PC-3 (cell line): ENCODE measurements at regions not wholly inside any gene's neighbourhood (a gene's known extent, or its start where the extent isn't known, plus 50 kb on each side); places are given as distances from the start of the nearest gene placed in this dataset.

Experiments used
- ATAC-seq: fragments of 200-7000 bp; cut with Tn5 transposase; 2 replicates; pipeline ENCODE4 v1.9.1; 2020; ENCODE audit warnings: mild to moderate bottlenecking, moderate library complexity
- BruUV-seq: library from RNA; stranded (reverse); fragments of 400-500 nt; replicated peaks from 2 replicates; lab custom pipeline; 2021; lab: Mats Ljungman, UMichigan
- CTCF ChIA-PET: fragments of 300-600 bp; sonication (Branson Sonifier 250); formaldehyde crosslinking; loops from one replicate; lab custom pipeline; 2022; ENCODE audit warnings: antibody characterized with exemption; lab: Charles Lee
- POLR2A ChIA-PET: fragments of 300-600 bp; sonication (Branson Sonifier 250); formaldehyde crosslinking; loops from one replicate; lab custom pipeline; 2022; ENCODE audit warnings: antibody characterized with exemption; ENCODE audit not compliant: unreplicated experiment; lab: Charles Lee
- DNase-seq: peaks from one replicate; pipeline ENCODE4 v3.0.0-alpha.2; 2015
- H2AFZ ChIP-seq: fragments of 300-600 bp; sonication (generic); 2 replicates; pipeline ENCODE4 v1.6.0; 2016; ENCODE audit warnings: antibody characterized with exemption, low read length
- H3F3A ChIP-seq: fragments of 300-600 bp; sonication (generic); one replicate; pipeline ENCODE4 v1.6.0; 2017; ENCODE audit warnings: antibody characterized with exemption, low read length, control low read depth, mild to moderate bottlenecking; ENCODE audit not compliant: unreplicated experiment
- H3K27ac ChIP-seq: fragments of 300-600 bp; sonication (generic); 2 replicates; pipeline ENCODE4 v1.5.1; 2016; ENCODE audit warnings: mild to moderate bottlenecking, low read length
- H3K27me3 ChIP-seq: fragments of 300-600 bp; sonication (generic); 2 replicates; pipeline ENCODE4 v1.6.1; 2016; ENCODE audit warnings: low read length, mixed read lengths
- H3K36me3 ChIP-seq: fragments of 300-600 bp; sonication (generic); 2 replicates; pipeline ENCODE4 v1.6.1; 2016; ENCODE audit warnings: low read depth, mixed run types, low read length, mixed read lengths
- H3K4me1 ChIP-seq: fragments of 300-600 bp; sonication (generic); 2 replicates; pipeline ENCODE4 v1.5.1; 2016; ENCODE audit warnings: low read length; ENCODE audit not compliant: insufficient read depth
- H3K4me2 ChIP-seq: fragments of 300-600 bp; sonication (generic); 2 replicates; pipeline ENCODE4 v1.6.0; 2016; ENCODE audit warnings: low read length
- H3K4me3 ChIP-seq: fragments of 300-600 bp; sonication (generic); 2 replicates; pipeline ENCODE4 v1.5.1; 2016; ENCODE audit warnings: mild to moderate bottlenecking, low read length, mixed read lengths
- H3K79me2 ChIP-seq: fragments of 300-600 bp; sonication (generic); 2 replicates; pipeline ENCODE4 v1.6.1; 2017; ENCODE audit warnings: low read length, mixed read lengths
- H3K9ac ChIP-seq: fragments of 300-600 bp; sonication (generic); 2 replicates; pipeline ENCODE4 v1.6.0; 2016; ENCODE audit warnings: mild to moderate bottlenecking, low read length
- H3K9me2 ChIP-seq: fragments of 300-600 bp; sonication (generic); replicated peaks from 2 replicates; pipeline ENCODE4 v1.6.1; 2016; ENCODE audit warnings: mixed run types, low read length, mixed read lengths
- H3K9me3 ChIP-seq: fragments of 300-600 bp; sonication (generic); 2 replicates; pipeline ENCODE4 v1.6.1; 2016; ENCODE audit warnings: low read length, mixed read lengths
- H4K20me1 ChIP-seq: fragments of 300-600 bp; sonication (generic); 2 replicates; pipeline ENCODE4 v1.6.1; 2016; ENCODE audit warnings: low read length, mixed read lengths
- CTCF ChIP-seq: fragments of 300-600 bp; sonication (generic); conservative IDR thresholded peaks from 2 replicates; pipeline ENCODE4 v1.5.1; 2017; ENCODE audit warnings: antibody characterized with exemption, low read depth, mild to moderate bottlenecking, low read length
- EZH2 ChIP-seq: fragments of 300-600 bp; sonication (generic); IDR thresholded peaks from one replicate; pipeline ENCODE4 v1.6.1; 2017; ENCODE audit warnings: antibody characterized with exemption, mild to moderate bottlenecking, low read length; ENCODE audit not compliant: unreplicated experiment
- EZH2phosphoT487 ChIP-seq: fragments of 300-600 bp; sonication (generic); IDR thresholded peaks from 2 replicates; pipeline ENCODE4 v1.6.1; 2018; ENCODE audit warnings: mild to moderate bottlenecking, antibody characterized with exemption, low read length, borderline replicate concordance
- intact Hi-C: fragments of 100-400 bp; cut with micrococcal nuclease; formaldehyde crosslinking; loops from 2 replicates; pipeline ENCODE4 v1.9.0; 2023

GRCh38 chr1:173304529-173305227, 97.5 kb upstream of the TNFSF4 start:
- peaks cover 19% of the 10 kb centered on the region for H3K4me1 ChIP-seq
- no peaks in the 10 kb centered on the region for H3K9me2 ChIP-seq
- H3K4me2 ChIP-seq = no peak overlapping the region
- no peak overlapping the region for H3K27ac ChIP-seq
- DNase-seq = no peak
- no peak overlapping the region for H2AFZ ChIP-seq
- H4K20me1 ChIP-seq = no peaks in the 10 kb centered on the region
- no peak for ATAC-seq
- intact Hi-C loops = no loop called here
- POLR2A ChIA-PET = interaction anchor here (0.6 kb wide), 1 partner anchor 314 kb away, joined by 4 read pairs; no protein-coding TSS in a partner anchor
- CTCF ChIA-PET = no interaction called here
- H3K27me3 ChIP-seq = no peaks in the 10 kb centered on the region
- no peak for TF ChIP-seq CTCF
- TF ChIP-seq EZH2phosphoT487 = no peak
- TF ChIP-seq EZH2 = no peak
- no peak overlapping the region for H3K9ac ChIP-seq
- no peaks in the 10 kb centered on the region for H3K79me2 ChIP-seq
- BruUV-seq = no TSS peak
- no peaks in the 10 kb centered on the region for H3K36me3 ChIP-seq
- no peaks in the 10 kb centered on the region for H3K9me3 ChIP-seq
- H3F3A ChIP-seq = no peaks in the 10 kb centered on the region
- no peak overlapping the region for H3K4me3 ChIP-seq

GRCh38 chr1:173307845-173308244, 100.7 kb upstream of the TNFSF4 start:
- Histone ChIP-seq H3K9me2 (no peaks in the 10 kb centered on the region), H4K20me1 (no peaks in the 10 kb centered on the region), H3K4me3 (no peak overlapping the region), H3K27ac (no peak overlapping the region), H3K4me1 (no peaks in the 10 kb centered on the region), H3K27me3 (no peaks in the 10 kb centered on the region), H3K9me3 (no peaks in the 10 kb centered on the region), H3F3A (no peaks in the 10 kb centered on the region), H2AFZ (no peak overlapping the region), H3K9ac (no peak overlapping the region), H3K4me2 (no peak overlapping the region), H3K36me3 (no peaks in the 10 kb centered on the region), H3K79me2 (no peaks in the 10 kb centered on the region)
- no TSS peak for BruUV-seq
- intact Hi-C loops = no loop called here
- ATAC-seq (no peak), DNase-seq (no peak)
- ChIA-PET CTCF (no interaction called here), POLR2A (no interaction called here)
- TF ChIP-seq EZH2phosphoT487 = no peak
- no peak for TF ChIP-seq CTCF
- TF ChIP-seq EZH2 = no peak

GRCh38 chr1:173314656-173315055, 107.5 kb upstream of the TNFSF4 start:
- no peaks in the 10 kb centered on the region for H3K36me3 ChIP-seq
- ChIA-PET CTCF (no interaction called here), POLR2A (no interaction called here)
- no peak overlapping the region for H3K9ac ChIP-seq
- ATAC-seq = no peak
- no peaks in the 10 kb centered on the region for H3F3A ChIP-seq
- H3K4me2 ChIP-seq = no peak overlapping the region
- H3K27ac ChIP-seq = no peak overlapping the region
- no peaks in the 10 kb centered on the region for H3K27me3 ChIP-seq
- no peak for DNase-seq
- TF ChIP-seq CTCF (no peak), EZH2phosphoT487 (no peak), EZH2 (no peak)
- H3K4me1 ChIP-seq = no peaks in the 10 kb centered on the region
- peaks cover 5% of the 10 kb centered on the region; the same call in 1 of the 2 replicates for H3K9me2 ChIP-seq
- H3K79me2 ChIP-seq = no peaks in the 10 kb centered on the region
- H3K9me3 ChIP-seq = no peaks in the 10 kb centered on the region
- intact Hi-C loops = no loop called here
- no peaks in the 10 kb centered on the region for H4K20me1 ChIP-seq
- no peak overlapping the region for H3K4me3 ChIP-seq
- no TSS peak for BruUV-seq
- H2AFZ ChIP-seq = no peak overlapping the region
